Astrocyte (in vitro differentiated cells and primary cell): ENCODE measurements at regions not wholly inside any gene's neighbourhood (a gene's known extent, or its start where the extent isn't known, plus 50 kb on each side); places are given as distances from the start of the nearest gene placed in this dataset.

ENCODE experiments used
- DNase-seq: peaks from one replicate; pipeline ENCODE4 v3.0.0-alpha.2; 2010; ENCODE audit warnings: low read depth
- FAIRE-seq: peaks from 2 replicates; lab custom pipeline; 2011; peaks lifted over from hg19 to GRCh38; lab: Jason Lieb, UNC
- H2AFZ ChIP-seq: 2 replicates; pipeline ENCODE4 v1.6.0; 2012; ENCODE audit warnings: low read depth, low read length, inconsistent platforms
- H3K27ac ChIP-seq: 2 replicates; pipeline ENCODE4 v1.5.1; 2011; ENCODE audit warnings: low read depth, low read length, inconsistent platforms
- H3K27me3 ChIP-seq: 2 replicates; pipeline ENCODE4 v1.6.0; 2011; ENCODE audit warnings: low read length, inconsistent platforms; ENCODE audit not compliant: insufficient read depth
- H3K36me3 ChIP-seq: 2 replicates; pipeline ENCODE4 v1.5.1; 2011; ENCODE audit warnings: low read length, inconsistent platforms; ENCODE audit not compliant: insufficient read depth
- H3K4me1 ChIP-seq: 2 replicates; pipeline ENCODE4 v1.5.1; 2011; ENCODE audit warnings: low read length, inconsistent platforms; ENCODE audit not compliant: insufficient read depth
- H3K4me2 ChIP-seq: 2 replicates; pipeline ENCODE4 v1.6.0; 2012; ENCODE audit warnings: low read length, inconsistent platforms
- H3K4me3 ChIP-seq: 2 replicates; pipeline ENCODE4 v1.5.1; 2011; ENCODE audit warnings: low read depth, mild to moderate bottlenecking, low read length, inconsistent platforms; ENCODE audit not compliant: insufficient read depth
- H3K79me2 ChIP-seq: 2 replicates; pipeline ENCODE4 v1.6.0; 2012; ENCODE audit warnings: mild to moderate bottlenecking, low read length, inconsistent platforms; ENCODE audit not compliant: insufficient read depth
- H3K9ac ChIP-seq: 2 replicates; pipeline ENCODE4 v1.6.0; 2012; ENCODE audit warnings: mild to moderate bottlenecking, low read length, inconsistent platforms
- H3K9me3 ChIP-seq: 2 replicates; pipeline ENCODE4 v1.5.1; 2012; ENCODE audit warnings: low read depth, mild to moderate bottlenecking, low read length, inconsistent platforms; ENCODE audit not compliant: insufficient read depth
- H4K20me1 ChIP-seq: 2 replicates; pipeline ENCODE4 v1.6.0; 2012; ENCODE audit warnings: low read length, inconsistent platforms; ENCODE audit not compliant: insufficient read depth
- H3K27ac Mint-ChIP-seq: one replicate; pipeline ENCODE4 v1.8.0; 2021; ENCODE audit warnings: mild to moderate bottlenecking, mixed read lengths; ENCODE audit not compliant: unreplicated experiment
- H3K27me3 Mint-ChIP-seq: one replicate; pipeline ENCODE4 v1.8.0; 2021; ENCODE audit warnings: low read depth, mixed read lengths; ENCODE audit not compliant: unreplicated experiment
- H3K36me3 Mint-ChIP-seq: one replicate; pipeline ENCODE4 v1.8.0; 2021; ENCODE audit warnings: low read depth, mixed read lengths; ENCODE audit not compliant: unreplicated experiment
- H3K4me1 Mint-ChIP-seq: one replicate; pipeline ENCODE4 v1.8.0; 2021; ENCODE audit warnings: low read depth, mixed read lengths; ENCODE audit not compliant: unreplicated experiment
- H3K4me3 Mint-ChIP-seq: one replicate; pipeline ENCODE4 v1.8.0; 2021; ENCODE audit warnings: mild to moderate bottlenecking, moderate library complexity, mixed read lengths; ENCODE audit not compliant: unreplicated experiment
- H3K9me3 Mint-ChIP-seq: one replicate; pipeline ENCODE4 v1.8.0; 2021; ENCODE audit warnings: mild to moderate bottlenecking, mixed read lengths; ENCODE audit not compliant: unreplicated experiment
- CTCF ChIP-seq: IDR thresholded peaks from 2 replicates; pipeline ENCODE4 v1.5.1; 2011; ENCODE audit warnings: low read depth, mild to moderate bottlenecking, inconsistent platforms, low read length, moderate library complexity; ENCODE audit not compliant: insufficient read depth
- EZH2 ChIP-seq: IDR thresholded peaks from 2 replicates; pipeline ENCODE4 v1.6.1; 2012; ENCODE audit warnings: mild to moderate bottlenecking, low read length, inconsistent platforms; ENCODE audit not compliant: insufficient read depth

- H3K4me2 ChIP-seq: no peak overlapping the region
- no peak for TF ChIP-seq EZH2
- TF ChIP-seq CTCF: no peak
- FAIRE-seq (no peak), DNase-seq (no peak)
- no peaks in the 10 kb centered on the region for H3K27me3 ChIP-seq
- H3K9me3 ChIP-seq: no peaks in the 10 kb centered on the region
- H3K36me3 Mint-ChIP-seq: no peaks in the 10 kb centered on the region
- no peak overlapping the region for H3K9ac ChIP-seq
- H3K27me3 Mint-ChIP-seq: no peaks in the 10 kb centered on the region
- no peaks in the 10 kb centered on the region for H3K79me2 ChIP-seq
- no peak overlapping the region for H3K27ac Mint-ChIP-seq
- peaks cover 4% of the 10 kb centered on the region for H3K4me1 Mint-ChIP-seq
- no peaks in the 10 kb centered on the region for H3K9me3 Mint-ChIP-seq
- no peaks in the 10 kb centered on the region for H4K20me1 ChIP-seq
- no peak overlapping the region for H2AFZ ChIP-seq
- no peaks in the 10 kb centered on the region for H3K36me3 ChIP-seq
- H3K4me1 ChIP-seq: no peaks in the 10 kb centered on the region
- H3K4me3 Mint-ChIP-seq: no peak overlapping the region
- H3K27ac ChIP-seq: no peak overlapping the region
- H3K4me3 ChIP-seq: no peak overlapping the region
These were observed 535.9 kb downstream of the TFEC start for GRCh38 chr7:115494529-115495147.

- Mint-ChIP-seq H3K36me3 (no peaks in the 10 kb centered on the region), H3K4me1 (peaks cover 4% of the 10 kb centered on the region), H3K9me3 (no peaks in the 10 kb centered on the region), H3K27ac (no peak overlapping the region), H3K4me3 (no peak overlapping the region), H3K27me3 (no peaks in the 10 kb centered on the region)
- no peak overlapping the region for H3K9ac ChIP-seq
- no peaks in the 10 kb centered on the region for H3K4me1 ChIP-seq
- H3K4me3 ChIP-seq: no peak overlapping the region
- no peaks in the 10 kb centered on the region for H3K79me2 ChIP-seq
- H3K27ac ChIP-seq: no peak overlapping the region
- TF ChIP-seq CTCF (no peak), EZH2 (no peak)
- no peaks in the 10 kb centered on the region for H3K27me3 ChIP-seq
- FAIRE-seq (no peak), DNase-seq (no peak)
- no peaks in the 10 kb centered on the region for H3K36me3 ChIP-seq
- H3K9me3 ChIP-seq: no peaks in the 10 kb centered on the region
- H4K20me1 ChIP-seq: no peaks in the 10 kb centered on the region
- no peak overlapping the region for H2AFZ ChIP-seq
- H3K4me2 ChIP-seq: no peak overlapping the region
These were observed 537.2 kb downstream of the TFEC start for GRCh38 chr7:115493381-115493780.

GRCh38 chr7:115491744-115492380, 538.7 kb downstream of the TFEC start:
- Histone ChIP-seq H3K9me3 (no peaks in the 10 kb centered on the region), H4K20me1 (no peaks in the 10 kb centered on the region), H3K79me2 (no peaks in the 10 kb centered on the region), H3K27me3 (no peaks in the 10 kb centered on the region), H3K4me1 (no peaks in the 10 kb centered on the region), H3K4me2 (no peak overlapping the region), H2AFZ (no peak overlapping the region), H3K36me3 (no peaks in the 10 kb centered on the region), H3K27ac (no peak overlapping the region), H3K9ac (no peak overlapping the region), H3K4me3 (no peak overlapping the region)
- no peak for TF ChIP-seq CTCF
- no peak for TF ChIP-seq EZH2
- no peak for DNase-seq
- Mint-ChIP-seq H3K36me3 (no peaks in the 10 kb centered on the region), H3K9me3 (no peaks in the 10 kb centered on the region), H3K27ac (no peak overlapping the region), H3K27me3 (no peaks in the 10 kb centered on the region), H3K4me3 (no peak overlapping the region), H3K4me1 (peaks cover 4% of the 10 kb centered on the region)
- peak; percentile 41 for FAIRE-seq
